Endothelial cell of umbilical vein (primary cell): ENCODE measurements at regions not wholly inside any gene's neighbourhood (a gene's known extent, or its start where the extent isn't known, plus 50 kb on each side); places are given as distances from the start of the nearest gene placed in this dataset.

Experiments used
- BruUV-seq: library from RNA; stranded (reverse); fragments of 400-500 nt; replicated peaks from 2 replicates; lab custom pipeline; 2021; lab: Mats Ljungman, UMichigan
- CTCF ChIA-PET: fragments of 300-600, 350-600 bp; sonication (Branson Sonifier 250); formaldehyde crosslinking; loops from one replicate; lab custom pipeline; 2021; ENCODE audit warnings: antibody characterized with exemption, inconsistent platforms; lab: Charles Lee
- POLR2A ChIA-PET: fragments of 300-600, 350-600 bp; sonication (Branson Sonifier 250); formaldehyde crosslinking; loops from one replicate; lab custom pipeline; 2021; ENCODE audit warnings: antibody characterized with exemption, inconsistent platforms; lab: Charles Lee
- DNase-seq: peaks from one replicate; pipeline ENCODE4 v3.0.0-alpha.2; 2011; ENCODE audit warnings: low read depth, low spot score
- FAIRE-seq: peaks from 2 replicates; lab custom pipeline; 2011; peaks lifted over from hg19 to GRCh38; lab: Jason Lieb, UNC
- H2AFZ ChIP-seq: 2 replicates; pipeline ENCODE4 v1.6.0; 2012; ENCODE audit warnings: low read depth, low read length, control low read depth, inconsistent platforms
- H3K27ac ChIP-seq: 2 replicates; pipeline ENCODE4 v1.5.1; 2011; ENCODE audit warnings: low read depth, mild to moderate bottlenecking, control low read depth, low read length, moderate library complexity; ENCODE audit not compliant: insufficient read depth
- H3K27me3 ChIP-seq, 2 experiments: 2 replicates each; pipeline versions ENCODE4 v1.6.0 to v1.6.1; 2011; ENCODE audit warnings: low read length in 2 of 2, mixed read lengths in 1 of 2; ENCODE audit not compliant: control insufficient read depth in 2 of 2, insufficient read depth in 2 of 2
- H3K36me3 ChIP-seq, 2 experiments: 2 replicates in 1 of 2; 3 replicates in 1 of 2; pipeline ENCODE4 v1.5.1; 2011; ENCODE audit warnings: low read length in 2 of 2, mild to moderate bottlenecking in 1 of 2, moderate library complexity in 1 of 2; ENCODE audit not compliant: control insufficient read depth in 2 of 2, insufficient read depth in 2 of 2; ENCODE audit errors: extremely low read depth in 1 of 2
- H3K4me1 ChIP-seq: 3 replicates; pipeline ENCODE4 v1.5.1; 2011; ENCODE audit warnings: mild to moderate bottlenecking, low read length; ENCODE audit not compliant: control insufficient read depth, insufficient read depth; ENCODE audit errors: extremely low read depth
- H3K4me2 ChIP-seq: 2 replicates; pipeline ENCODE4 v1.6.1; 2011; ENCODE audit warnings: low read length, control low read depth, mixed read lengths; ENCODE audit not compliant: insufficient read depth
- H3K4me3 ChIP-seq, 3 experiments: fragments of 200-600 bp in 1 of 3; sonication (generic), shearing (Covaris generic) in 1 of 3; replicated peaks in 1 of 3; 2 replicates each; pipeline ENCODE4 v1.5.1; 2011 to 2016; ENCODE audit warnings: control low read depth in 3 of 3, low read length in 3 of 3, mild to moderate bottlenecking in 2 of 3, inconsistent platforms in 1 of 3, low read depth in 1 of 3, moderate library complexity in 1 of 3; ENCODE audit not compliant: insufficient read depth in 1 of 3
- H3K79me2 ChIP-seq: 2 replicates; pipeline ENCODE4 v1.6.0; 2012; ENCODE audit warnings: low read length, inconsistent platforms; ENCODE audit not compliant: control insufficient read depth, insufficient read depth
- H3K9ac ChIP-seq: replicated peaks from 2 replicates; pipeline ENCODE3; 2011; ENCODE audit warnings: low read length, control low read depth; ENCODE audit not compliant: insufficient read depth; ENCODE audit errors: extremely low read depth
- H3K9me1 ChIP-seq: replicated peaks from 3 replicates; pipeline ENCODE4 v1.6.0; 2011; ENCODE audit warnings: mild to moderate bottlenecking, low read length; ENCODE audit not compliant: control insufficient read depth, insufficient read depth; ENCODE audit errors: extremely low read depth
- H3K9me3 ChIP-seq: replicated peaks from 2 replicates; pipeline ENCODE4 v1.5.1; 2012; ENCODE audit warnings: low read length, inconsistent platforms; ENCODE audit not compliant: control insufficient read depth, insufficient read depth
- H4K20me1 ChIP-seq: replicated peaks from 2 replicates; pipeline ENCODE3; 2011; ENCODE audit warnings: mild to moderate bottlenecking, low read length; ENCODE audit not compliant: control insufficient read depth, insufficient read depth; ENCODE audit errors: extremely low read depth
- EZH2 ChIP-seq: IDR thresholded peaks from 2 replicates; pipeline ENCODE4 v1.6.1; 2012; ENCODE audit warnings: borderline replicate concordance, low read depth, mild to moderate bottlenecking, moderate library complexity, low read length, inconsistent platforms; ENCODE audit not compliant: severe bottlenecking
- FOS ChIP-seq: IDR thresholded peaks from 2 replicates; pipeline ENCODE4 v1.6.1; 2011; ENCODE audit warnings: mild to moderate bottlenecking, low read length, moderate library complexity, borderline replicate concordance; ENCODE audit not compliant: insufficient read depth
- GATA2 ChIP-seq: IDR thresholded peaks from 2 replicates; pipeline ENCODE4 v1.7.0; 2011; ENCODE audit warnings: low read depth, mild to moderate bottlenecking, moderate library complexity, mixed read lengths, low read length; ENCODE audit not compliant: insufficient read length, insufficient read depth
- JUN ChIP-seq: IDR thresholded peaks from 2 replicates; pipeline ENCODE4 v1.6.1; 2011; ENCODE audit warnings: borderline replicate concordance, low read depth; ENCODE audit not compliant: insufficient read length, insufficient read depth
- MYC ChIP-seq: IDR thresholded peaks from one replicate; pipeline ENCODE4 v1.6.1; 2011; ENCODE audit warnings: mild to moderate bottlenecking, low read depth, low read length
- POLR2A ChIP-seq: IDR thresholded peaks from 2 replicates; pipeline ENCODE4 v1.6.1; 2012; ENCODE audit warnings: low read depth, mild to moderate bottlenecking, control low read depth, low read length
- POLR2AphosphoS5 ChIP-seq: IDR thresholded peaks from 2 replicates; pipeline ENCODE4 v1.6.1; 2012; ENCODE audit warnings: low read depth, mild to moderate bottlenecking, control low read depth, low read length, moderate library complexity; ENCODE audit not compliant: insufficient read depth
- dilution Hi-C: fragments of 300-500 bp; cut with MboI; formaldehyde crosslinking; loops from one replicate; pipeline ENCODE4 v1.15.0; 2019; ENCODE audit warnings: low sequenced_read_pairs; ENCODE audit not compliant: extremely low pct_ligation_motif_present
- intact Hi-C: fragments of 100-400 bp; cut with micrococcal nuclease; formaldehyde crosslinking; loops from one replicate; pipeline ENCODE4 v1.10.0; 2022
- TF ChIP-seq, protein P1 (sequence below), 2 donors: IDR thresholded peaks; 1 replicate in 1 of 2; 2 replicates in 1 of 2; pipeline ENCODE4 v1.5.1; 2011; ENCODE audit warnings: low read length in 2 of 2, mild to moderate bottlenecking in 2 of 2, moderate library complexity in 2 of 2, control low read depth in 1 of 2, inconsistent platforms in 1 of 2, low read depth in 1 of 2; ENCODE audit not compliant: insufficient read depth in 1 of 2; ENCODE audit errors: extremely low read depth in 1 of 2
- TF ChIP-seq, protein P2 (sequence below): IDR thresholded peaks from 2 replicates; pipeline ENCODE4 v1.6.1; 2011; ENCODE audit not compliant: insufficient read depth, insufficient read length

GRCh38 chr12:64951944-64952343 is 127.5 kb downstream of the TBC1D30 start:
- H3K4me3 ChIP-seq: no peak overlapping the region
- H3K9ac ChIP-seq: no peak overlapping the region
- no TSS peak for BruUV-seq
- no peaks in the 10 kb centered on the region for H3K9me1 ChIP-seq
- H3K27me3 ChIP-seq: peaks cover 10 to 16% of the 10 kb centered on the region in 2 experiments
- no peak overlapping the region for H3K4me2 ChIP-seq
- H3K36me3 ChIP-seq: no peaks in the 10 kb centered on the region
- ChIA-PET POLR2A (no interaction called here), CTCF (interaction anchor here (0.6 kb wide), 1 partner anchor 64 kb away, joined by 3 read pairs; no protein-coding TSS in a partner anchor)
- dilution Hi-C loops: no loop called here
- no peaks in the 10 kb centered on the region for H3K9me3 ChIP-seq
- FAIRE-seq (no peak), DNase-seq (no peak)
- H3K27ac ChIP-seq: no peak overlapping the region
- no peak for TF ChIP-seq FOS
- TF ChIP-seq, protein P1, sequence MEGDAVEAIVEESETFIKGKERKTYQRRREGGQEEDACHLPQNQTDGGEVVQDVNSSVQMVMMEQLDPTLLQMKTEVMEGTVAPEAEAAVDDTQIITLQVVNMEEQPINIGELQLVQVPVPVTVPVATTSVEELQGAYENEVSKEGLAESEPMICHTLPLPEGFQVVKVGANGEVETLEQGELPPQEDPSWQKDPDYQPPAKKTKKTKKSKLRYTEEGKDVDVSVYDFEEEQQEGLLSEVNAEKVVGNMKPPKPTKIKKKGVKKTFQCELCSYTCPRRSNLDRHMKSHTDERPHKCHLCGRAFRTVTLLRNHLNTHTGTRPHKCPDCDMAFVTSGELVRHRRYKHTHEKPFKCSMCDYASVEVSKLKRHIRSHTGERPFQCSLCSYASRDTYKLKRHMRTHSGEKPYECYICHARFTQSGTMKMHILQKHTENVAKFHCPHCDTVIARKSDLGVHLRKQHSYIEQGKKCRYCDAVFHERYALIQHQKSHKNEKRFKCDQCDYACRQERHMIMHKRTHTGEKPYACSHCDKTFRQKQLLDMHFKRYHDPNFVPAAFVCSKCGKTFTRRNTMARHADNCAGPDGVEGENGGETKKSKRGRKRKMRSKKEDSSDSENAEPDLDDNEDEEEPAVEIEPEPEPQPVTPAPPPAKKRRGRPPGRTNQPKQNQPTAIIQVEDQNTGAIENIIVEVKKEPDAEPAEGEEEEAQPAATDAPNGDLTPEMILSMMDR (IDR thresholded peaks at IDR 0.05; ENCODE audit: extremely low read depth in 1 of 2, insufficient read depth in 1 of 2, low read depth in 1 of 2, low read length in 2 of 2): no peak
- no peak for TF ChIP-seq MYC
- no peak for TF ChIP-seq JUN
- TF ChIP-seq EZH2: no peak
- TF ChIP-seq GATA2: no peak
- no peak for TF ChIP-seq POLR2A
- no peak for TF ChIP-seq POLR2AphosphoS5
- TF ChIP-seq, protein P2, sequence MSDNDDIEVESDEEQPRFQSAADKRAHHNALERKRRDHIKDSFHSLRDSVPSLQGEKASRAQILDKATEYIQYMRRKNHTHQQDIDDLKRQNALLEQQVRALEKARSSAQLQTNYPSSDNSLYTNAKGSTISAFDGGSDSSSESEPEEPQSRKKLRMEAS: no peak
- H3K4me1 ChIP-seq: no peaks in the 10 kb centered on the region
- intact Hi-C loops: no loop called here
- H3K79me2 ChIP-seq: no peaks in the 10 kb centered on the region
- H4K20me1 ChIP-seq: no peaks in the 10 kb centered on the region
- H2AFZ ChIP-seq: no peak overlapping the region
